ENCODE measurements at regions not wholly inside any gene's neighbourhood (a gene's known extent, or its start where the extent isn't known, plus 50 kb on each side); places are given as distances from the start of the nearest gene placed in this dataset.

DNA sequence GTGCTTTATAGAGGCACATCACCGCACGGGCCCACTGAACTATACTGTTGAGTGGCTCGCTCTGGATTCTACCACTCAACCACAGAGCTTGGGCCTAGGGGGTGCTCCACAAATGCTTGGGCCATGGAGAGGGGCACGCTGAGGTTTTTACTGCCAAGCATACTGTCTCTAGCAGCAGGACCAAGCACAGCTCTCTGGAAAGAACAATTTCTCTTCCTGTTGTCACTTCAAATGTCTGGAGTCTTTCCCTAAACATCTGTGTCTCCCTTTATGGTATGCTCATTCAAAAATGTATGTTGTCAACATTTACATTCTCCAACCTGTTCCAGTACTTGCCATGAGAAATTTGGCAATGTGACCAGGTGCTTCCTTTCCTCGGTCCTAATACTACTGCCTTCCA is 114.7 kb upstream of the TPM1 start:
- Histone ChIP-seq H3K4me1 (ENCODE audit: insufficient read depth, low read length, poor library complexity, severe bottlenecking) (no peaks in the 10 kb centered on the region), H3K36me3 (ENCODE audit: insufficient read depth, low read length) (no peaks in the 10 kb centered on the region), H3K79me2 (ENCODE audit: insufficient read depth, low read depth, low read length) (no peaks in the 10 kb centered on the region), H3K4me2 (ENCODE audit: low read length) (no peak overlapping the region), H3K9me3 (ENCODE audit: low read length) (no peaks in the 10 kb centered on the region), H2AFZ (ENCODE audit: low read length) (no peak overlapping the region), H3K4me3 (ENCODE audit: low read depth, low read length, poor library complexity, severe bottlenecking) (no peak overlapping the region), H3K27ac (ENCODE audit: low read depth, low read length, poor library complexity, severe bottlenecking) (no peak overlapping the region), H3K9me2 (ENCODE audit: insufficient read depth, low read length) (no peaks in the 10 kb centered on the region), H4K20me1 (ENCODE audit: insufficient read depth, low read length) (no peaks in the 10 kb centered on the region)
- ChIA-PET POLR2A (interaction anchor here (1.0 kb wide), 1 partner anchor 1193 kb away, joined by 3 read pairs; no protein-coding TSS in a partner anchor), CTCF (ENCODE audit: unreplicated experiment) (no interaction called here)
- TF ChIP-seq, protein P1, sequence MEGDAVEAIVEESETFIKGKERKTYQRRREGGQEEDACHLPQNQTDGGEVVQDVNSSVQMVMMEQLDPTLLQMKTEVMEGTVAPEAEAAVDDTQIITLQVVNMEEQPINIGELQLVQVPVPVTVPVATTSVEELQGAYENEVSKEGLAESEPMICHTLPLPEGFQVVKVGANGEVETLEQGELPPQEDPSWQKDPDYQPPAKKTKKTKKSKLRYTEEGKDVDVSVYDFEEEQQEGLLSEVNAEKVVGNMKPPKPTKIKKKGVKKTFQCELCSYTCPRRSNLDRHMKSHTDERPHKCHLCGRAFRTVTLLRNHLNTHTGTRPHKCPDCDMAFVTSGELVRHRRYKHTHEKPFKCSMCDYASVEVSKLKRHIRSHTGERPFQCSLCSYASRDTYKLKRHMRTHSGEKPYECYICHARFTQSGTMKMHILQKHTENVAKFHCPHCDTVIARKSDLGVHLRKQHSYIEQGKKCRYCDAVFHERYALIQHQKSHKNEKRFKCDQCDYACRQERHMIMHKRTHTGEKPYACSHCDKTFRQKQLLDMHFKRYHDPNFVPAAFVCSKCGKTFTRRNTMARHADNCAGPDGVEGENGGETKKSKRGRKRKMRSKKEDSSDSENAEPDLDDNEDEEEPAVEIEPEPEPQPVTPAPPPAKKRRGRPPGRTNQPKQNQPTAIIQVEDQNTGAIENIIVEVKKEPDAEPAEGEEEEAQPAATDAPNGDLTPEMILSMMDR (conservative IDR thresholded peaks at IDR 0.05; ENCODE audit: low read length), result no peak
- TF ChIP-seq EZH2phosphoT487 (IDR thresholded peaks at IDR 0.05; ENCODE audit: borderline replicate concordance, low read depth, low read length), result no peak
- no TSS peak for BruUV-seq (replicated peaks)
- DNase-seq (ENCODE audit: low spot score), result no peak
- intact Hi-C loops (cut with micrococcal nuclease; ENCODE audit: unreplicated experiment), result no loop called here

DNA sequence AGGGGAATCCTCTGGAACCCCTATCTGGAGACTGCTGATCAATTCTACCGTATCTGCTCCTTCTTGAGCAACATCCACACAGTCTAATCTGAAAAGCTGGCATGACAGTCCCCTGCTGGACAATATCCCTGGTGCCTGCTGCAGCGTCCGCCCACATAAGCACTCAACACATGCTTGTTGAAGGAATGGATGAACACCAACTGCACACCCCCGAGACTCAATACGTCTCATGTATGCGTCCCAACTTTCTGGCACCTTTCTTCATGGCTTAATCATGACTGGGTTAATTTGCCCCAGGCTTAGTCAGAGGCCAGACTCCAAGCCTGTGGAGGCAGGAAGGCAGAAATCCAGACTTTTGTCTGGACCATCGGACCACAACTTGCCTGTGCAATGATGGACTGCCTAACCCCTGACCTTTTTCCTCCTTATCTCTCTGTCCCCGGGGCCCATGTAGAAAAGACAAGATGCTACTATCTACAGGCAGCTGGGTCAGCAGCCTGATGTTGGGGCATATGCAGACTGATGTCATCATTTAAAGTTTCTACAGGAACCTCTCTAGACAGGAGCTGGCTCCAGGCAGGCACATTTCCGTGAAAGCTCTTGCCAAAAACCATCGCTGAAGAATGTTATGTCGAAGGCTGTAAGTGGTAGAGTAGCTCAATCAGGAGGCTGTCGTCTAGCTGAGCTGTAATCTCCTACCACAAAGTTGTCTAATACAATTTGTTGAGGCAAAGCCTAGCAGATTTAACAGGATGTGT is 114.1 kb upstream of the TPM1 start:
- no peaks in the 10 kb centered on the region for H3K9me2 ChIP-seq (ENCODE audit: insufficient read depth, low read length)
- H3K36me3 ChIP-seq (ENCODE audit: insufficient read depth, low read length), result no peaks in the 10 kb centered on the region
- TF ChIP-seq, protein P1 (conservative IDR thresholded peaks at IDR 0.05; ENCODE audit: low read length), result no peak
- TF ChIP-seq EZH2phosphoT487 (IDR thresholded peaks at IDR 0.05; ENCODE audit: borderline replicate concordance, low read depth, low read length), result no peak
- H3K27ac ChIP-seq (ENCODE audit: low read depth, low read length, poor library complexity, severe bottlenecking), result no peak overlapping the region
- no peak overlapping the region for H3K4me3 ChIP-seq (ENCODE audit: low read depth, low read length, poor library complexity, severe bottlenecking)
- H3K4me2 ChIP-seq (ENCODE audit: low read length), result no peak overlapping the region
- intact Hi-C loops (cut with micrococcal nuclease; ENCODE audit: unreplicated experiment), result no loop called here
- no peaks in the 10 kb centered on the region for H3K79me2 ChIP-seq (ENCODE audit: insufficient read depth, low read depth, low read length)
- POLR2A ChIA-PET, result no interaction called here
- H3K9me3 ChIP-seq (ENCODE audit: low read length), result no peaks in the 10 kb centered on the region
- no peaks in the 10 kb centered on the region for H3K4me1 ChIP-seq (ENCODE audit: insufficient read depth, low read length, poor library complexity, severe bottlenecking)
- CTCF ChIA-PET (ENCODE audit: unreplicated experiment), result no interaction called here
- no TSS peak for BruUV-seq (replicated peaks)
- no peaks in the 10 kb centered on the region for H4K20me1 ChIP-seq (ENCODE audit: insufficient read depth, low read length)
- no peak overlapping the region for H2AFZ ChIP-seq (ENCODE audit: low read length)
- DNase-seq (ENCODE audit: low spot score), result no peak

DNA sequence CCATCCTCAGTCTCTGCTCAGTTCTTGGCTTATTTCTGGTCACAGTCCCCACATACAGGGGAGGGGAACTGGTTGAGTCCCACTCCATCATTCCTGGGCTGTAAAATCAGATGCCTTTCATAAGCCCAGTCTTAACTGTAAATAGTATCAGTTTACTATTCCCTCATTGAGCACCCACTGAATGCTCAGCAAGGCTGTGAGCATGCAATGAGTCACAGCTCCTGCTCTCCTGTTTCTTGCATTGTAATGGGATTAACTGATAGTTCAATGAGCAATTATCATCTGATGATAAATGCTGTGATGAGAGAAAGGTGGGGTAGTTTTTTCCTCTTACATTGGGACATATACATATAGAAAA is 113.6 kb upstream of the TPM1 start:
- no peaks in the 10 kb centered on the region for H3K9me3 ChIP-seq (ENCODE audit: low read length)
- ChIA-PET POLR2A (no interaction called here), CTCF (ENCODE audit: unreplicated experiment) (no interaction called here)
- no peak for DNase-seq (ENCODE audit: low spot score)
- TF ChIP-seq, protein P1 (conservative IDR thresholded peaks at IDR 0.05; ENCODE audit: low read length), result no peak
- no peak for TF ChIP-seq EZH2phosphoT487 (IDR thresholded peaks at IDR 0.05; ENCODE audit: borderline replicate concordance, low read depth, low read length)
- no peaks in the 10 kb centered on the region for H3K36me3 ChIP-seq (ENCODE audit: insufficient read depth, low read length)
- H3K4me1 ChIP-seq (ENCODE audit: insufficient read depth, low read length, poor library complexity, severe bottlenecking), result no peaks in the 10 kb centered on the region
- no peak overlapping the region for H3K27ac ChIP-seq (ENCODE audit: low read depth, low read length, poor library complexity, severe bottlenecking)
- BruUV-seq (replicated peaks), result no TSS peak
- no peaks in the 10 kb centered on the region for H4K20me1 ChIP-seq (ENCODE audit: insufficient read depth, low read length)
- no peaks in the 10 kb centered on the region for H3K9me2 ChIP-seq (ENCODE audit: insufficient read depth, low read length)
- no peak overlapping the region for H3K4me3 ChIP-seq (ENCODE audit: low read depth, low read length, poor library complexity, severe bottlenecking)
- no peaks in the 10 kb centered on the region for H3K79me2 ChIP-seq (ENCODE audit: insufficient read depth, low read depth, low read length)
- no peak overlapping the region for H3K4me2 ChIP-seq (ENCODE audit: low read length)
- intact Hi-C loops (cut with micrococcal nuclease; ENCODE audit: unreplicated experiment), result no loop called here
- no peak overlapping the region for H2AFZ ChIP-seq (ENCODE audit: low read length)
